Ovary (tissue), 3 donors: ENCODE measurements at regions not wholly inside any gene's neighbourhood (a gene's known extent, or its start where the extent isn't known, plus 50 kb on each side); places are given as distances from the start of the nearest gene placed in this dataset.

ENCODE experiments used
- EP300 ChIP-seq: sonication (generic); formaldehyde crosslinking; IDR thresholded peaks from one replicate; pipeline ENCODE4 v1.6.1; 2017; ENCODE audit warnings: antibody characterized with exemption
- POLR2A ChIP-seq: fragments of 450-650 bp; IDR thresholded peaks from one replicate; pipeline ENCODE4 v1.6.1; 2017; ENCODE audit warnings: antibody characterized with exemption, mild to moderate bottlenecking, moderate library complexity
- TF ChIP-seq, protein P1 (sequence below), 3 donors: fragments of 450-650 bp in 2 of 3; fragments of 200-600 bp in 1 of 3; IDR thresholded peaks; one replicate each; pipeline versions ENCODE4 v1.5.1 to v1.8.0; 2016 to 2022; ENCODE audit warnings: antibody characterized with exemption in 3 of 3, mild to moderate bottlenecking in 1 of 3
- donor health status: DM: no; HTN: no; CAD: no.

DNA sequence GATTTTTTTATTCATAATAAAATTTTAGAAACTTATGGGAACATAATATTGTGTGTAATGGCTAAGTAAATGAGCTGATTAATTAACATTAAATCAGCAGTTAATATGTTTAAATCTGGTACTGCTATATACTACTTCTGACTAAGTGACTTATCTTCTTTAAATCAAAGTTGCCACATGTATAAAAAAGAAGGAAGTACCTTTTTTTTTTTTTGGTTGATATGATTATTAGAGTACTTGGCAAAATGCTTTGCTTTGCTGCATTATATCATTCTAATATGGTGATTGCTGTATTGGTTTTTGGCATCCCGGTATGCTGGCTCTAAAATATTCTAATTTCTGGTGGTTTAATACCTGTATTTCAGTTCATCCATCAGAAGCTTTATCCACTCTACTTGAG is 319.1 kb upstream of the RGS6 start:
- TF ChIP-seq, protein P1, sequence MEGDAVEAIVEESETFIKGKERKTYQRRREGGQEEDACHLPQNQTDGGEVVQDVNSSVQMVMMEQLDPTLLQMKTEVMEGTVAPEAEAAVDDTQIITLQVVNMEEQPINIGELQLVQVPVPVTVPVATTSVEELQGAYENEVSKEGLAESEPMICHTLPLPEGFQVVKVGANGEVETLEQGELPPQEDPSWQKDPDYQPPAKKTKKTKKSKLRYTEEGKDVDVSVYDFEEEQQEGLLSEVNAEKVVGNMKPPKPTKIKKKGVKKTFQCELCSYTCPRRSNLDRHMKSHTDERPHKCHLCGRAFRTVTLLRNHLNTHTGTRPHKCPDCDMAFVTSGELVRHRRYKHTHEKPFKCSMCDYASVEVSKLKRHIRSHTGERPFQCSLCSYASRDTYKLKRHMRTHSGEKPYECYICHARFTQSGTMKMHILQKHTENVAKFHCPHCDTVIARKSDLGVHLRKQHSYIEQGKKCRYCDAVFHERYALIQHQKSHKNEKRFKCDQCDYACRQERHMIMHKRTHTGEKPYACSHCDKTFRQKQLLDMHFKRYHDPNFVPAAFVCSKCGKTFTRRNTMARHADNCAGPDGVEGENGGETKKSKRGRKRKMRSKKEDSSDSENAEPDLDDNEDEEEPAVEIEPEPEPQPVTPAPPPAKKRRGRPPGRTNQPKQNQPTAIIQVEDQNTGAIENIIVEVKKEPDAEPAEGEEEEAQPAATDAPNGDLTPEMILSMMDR (IDR thresholded peaks at IDR 0.05): no peak
- no peak for TF ChIP-seq POLR2A
- TF ChIP-seq EP300: no peak
